ENCODE measurements at regions not wholly inside any gene's neighbourhood (a gene's known extent, or its start where the extent isn't known, plus 50 kb on each side); places are given as distances from the start of the nearest gene placed in this dataset.

DNA sequence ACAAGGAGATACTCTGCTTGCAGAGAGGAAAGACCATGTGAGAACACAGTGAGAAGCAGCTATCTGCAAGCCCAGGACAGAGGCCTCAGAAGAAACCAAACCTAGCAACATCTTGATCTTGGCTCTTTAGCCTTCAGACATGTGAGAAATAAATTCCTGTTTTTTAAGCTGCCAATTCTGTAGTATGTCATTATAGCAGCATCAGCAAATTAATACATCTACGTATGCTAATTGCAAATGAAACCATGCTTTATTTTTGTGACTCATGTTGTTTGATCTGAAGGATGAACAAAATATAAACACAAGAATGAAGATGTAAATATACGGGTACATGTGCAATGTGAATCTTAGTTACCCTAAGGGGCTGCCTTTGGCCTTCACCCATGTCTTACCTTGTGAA, 714.4 kb upstream of the ARPP21 start:
- DNase-seq = no peak

DNA sequence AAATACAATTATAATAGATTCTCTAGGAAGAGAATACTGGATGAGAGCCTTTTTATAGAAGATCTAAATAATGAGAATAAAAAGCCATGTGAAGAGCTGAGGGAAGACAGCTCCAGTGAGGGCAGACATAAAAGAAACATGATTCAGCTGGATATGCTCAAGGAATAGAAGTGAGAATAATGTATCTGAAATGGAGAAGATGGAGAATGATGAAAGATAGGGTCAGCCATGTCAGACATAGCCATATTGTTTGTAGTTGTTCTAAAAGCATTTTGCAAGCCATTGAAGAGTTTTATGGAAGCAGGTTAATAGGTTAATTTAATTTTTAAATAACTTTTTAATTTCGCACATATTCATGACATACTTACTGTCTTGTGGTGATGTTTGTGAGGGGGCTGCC, 713.5 kb upstream of the ARPP21 start:
- DNase-seq = no peak

DNA sequence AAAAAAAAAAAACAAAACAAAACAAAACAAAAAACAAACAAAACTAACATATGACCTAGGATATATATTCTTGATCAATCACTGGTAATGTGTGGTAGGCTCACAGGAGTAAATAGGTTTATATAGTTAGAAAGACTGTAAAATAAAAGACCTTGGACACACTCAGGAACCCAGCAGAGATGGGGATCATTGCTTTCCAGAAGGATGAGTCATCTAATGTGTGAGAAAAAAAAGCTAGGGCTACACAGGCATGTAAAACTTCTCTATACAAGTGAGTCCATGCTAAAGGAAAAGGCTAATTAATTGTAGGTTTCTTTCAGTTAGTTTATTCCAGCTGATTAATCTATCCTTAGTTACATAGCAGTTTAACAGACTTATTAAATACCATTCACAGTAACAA, 710.3 kb upstream of the ARPP21 start:
- no peak for DNase-seq

DNA sequence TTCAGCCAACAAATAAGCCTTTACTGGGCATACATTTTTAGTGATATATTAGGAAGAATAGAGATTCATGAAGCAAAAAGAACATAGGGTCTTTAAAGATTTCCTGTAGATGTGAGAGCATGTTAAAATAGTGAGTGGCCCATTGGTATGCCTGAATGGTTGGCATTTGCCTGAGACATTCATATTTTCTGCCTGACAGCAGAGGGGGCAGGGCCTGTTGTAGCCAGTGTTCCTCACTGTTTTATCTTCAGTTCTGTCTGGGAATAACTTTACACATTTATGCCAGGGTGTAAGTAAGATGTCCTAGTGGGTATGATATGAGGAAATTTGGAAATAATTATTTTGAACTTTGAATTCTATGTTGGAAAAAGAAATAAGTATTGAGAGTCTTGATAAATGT, 704.7 kb upstream of the ARPP21 start:
- DNase-seq = no peak

DNA sequence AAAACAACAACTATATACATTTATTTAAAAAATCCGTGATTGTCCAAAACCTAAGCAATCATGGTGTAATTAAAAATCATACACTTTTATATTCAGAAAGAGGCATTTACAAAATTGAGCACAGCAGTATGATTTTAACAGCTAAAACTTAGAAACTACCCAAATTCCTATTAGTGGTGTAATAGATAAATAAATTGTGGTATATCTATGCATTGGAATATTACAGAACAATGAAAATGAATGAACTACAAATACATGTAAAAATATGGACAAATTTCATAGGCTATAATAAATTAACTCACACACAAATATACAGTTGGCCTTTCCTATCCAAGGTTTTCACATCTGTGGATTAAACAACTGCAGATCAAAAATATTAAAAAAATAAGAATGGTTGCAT, 700.5 kb upstream of the ARPP21 start:
- DNase-seq = no peak

DNA sequence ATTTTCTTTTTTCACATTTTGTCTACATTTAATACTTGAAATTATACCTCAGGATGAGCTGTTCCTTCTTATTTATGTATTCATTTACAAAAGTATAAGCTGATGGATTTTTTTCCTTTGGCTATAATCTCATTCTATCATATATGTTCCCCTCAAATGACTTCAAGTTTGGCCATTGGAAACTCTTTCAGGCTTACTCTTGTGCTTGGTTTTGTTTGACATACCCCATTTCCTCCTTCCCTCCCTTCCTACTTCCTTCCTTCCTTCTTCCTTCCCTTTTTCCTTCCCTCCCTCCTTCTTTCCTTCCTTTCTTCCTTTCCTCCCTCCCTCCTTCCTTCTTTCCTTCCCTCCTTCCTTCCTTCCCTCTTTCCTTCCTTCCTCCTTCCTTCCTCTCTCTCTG, 697.1 kb upstream of the ARPP21 start:
- DNase-seq = no peak

DNA sequence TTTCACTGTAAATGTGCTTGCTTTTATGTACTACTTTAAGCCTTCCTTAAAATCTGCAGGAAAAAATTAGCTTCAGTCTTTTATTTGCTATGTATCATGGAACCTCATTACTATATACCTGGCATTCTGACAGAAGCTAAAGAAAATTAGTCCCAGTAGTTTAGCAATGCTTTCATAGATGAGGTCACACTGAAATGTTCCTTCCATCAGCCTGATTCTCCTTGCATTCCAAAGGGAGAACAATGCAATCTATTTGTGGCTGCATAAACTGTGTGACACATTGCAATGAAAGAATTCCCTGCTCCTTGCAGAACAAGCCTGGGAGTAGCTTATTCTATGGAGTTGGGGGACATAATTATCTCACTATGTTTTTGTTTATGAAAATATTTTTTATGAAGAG, 691.5 kb upstream of the ARPP21 start:
- no peak for DNase-seq

DNA sequence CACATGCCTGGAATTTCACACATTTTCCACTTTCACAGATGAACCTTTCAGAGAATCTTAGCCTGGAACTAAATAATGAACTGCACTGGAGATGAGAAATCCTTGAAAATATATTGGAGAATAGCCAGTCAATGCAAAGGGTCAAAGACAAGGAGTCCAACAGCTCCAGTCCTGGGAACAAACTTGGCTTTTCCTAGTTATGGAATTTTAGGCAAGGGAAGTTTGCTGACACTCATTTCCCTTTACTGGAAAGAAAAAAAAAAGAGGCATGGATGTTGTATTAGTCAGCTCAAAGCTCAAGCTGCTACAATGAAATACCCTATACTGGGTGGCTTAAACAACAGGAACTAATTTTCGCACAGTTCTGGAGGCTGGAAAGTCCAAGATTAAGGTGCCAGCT, 690.8 kb upstream of the ARPP21 start:
- DNase-seq = no peak

DNA sequence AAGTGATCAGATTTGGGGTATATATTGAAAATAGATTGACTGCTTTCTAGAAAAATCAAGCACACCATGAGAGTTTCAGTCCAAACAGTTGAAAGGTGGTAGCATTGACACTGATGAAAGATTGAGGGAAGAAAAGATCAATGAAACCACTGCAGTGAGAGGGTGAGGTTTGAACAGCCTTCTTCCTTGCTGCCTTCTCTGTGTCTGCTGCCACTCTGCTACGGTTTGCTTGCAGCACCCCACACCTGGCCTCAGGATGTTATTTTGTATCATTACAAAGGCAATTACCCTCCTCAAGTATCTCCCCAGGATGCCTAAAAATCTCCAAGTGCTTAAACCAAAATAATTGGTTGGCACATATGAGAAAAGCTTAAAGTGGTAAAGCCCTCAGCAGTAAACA, 683.6 kb upstream of the ARPP21 start:
- no peak for DNase-seq

DNA sequence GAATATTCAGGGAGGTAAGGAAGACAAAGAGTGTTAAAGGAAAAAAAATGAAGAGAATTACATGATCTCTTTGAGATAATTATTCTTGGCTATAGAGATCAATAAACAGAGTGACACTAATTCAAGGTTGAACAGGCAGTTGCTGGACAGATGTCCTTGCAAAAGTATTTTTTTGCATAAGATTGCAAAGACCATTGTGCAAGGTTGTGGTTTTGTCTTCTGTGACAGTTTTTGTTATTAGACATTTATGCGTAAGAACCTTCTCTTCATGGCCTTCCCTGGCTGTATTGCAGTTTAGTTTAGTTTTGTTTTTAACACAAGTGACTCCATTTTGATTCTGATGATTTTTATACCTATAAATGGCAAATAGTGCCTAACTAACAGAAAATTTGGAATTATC, 682.8 kb upstream of the ARPP21 start:
- no peak for DNase-seq

DNA sequence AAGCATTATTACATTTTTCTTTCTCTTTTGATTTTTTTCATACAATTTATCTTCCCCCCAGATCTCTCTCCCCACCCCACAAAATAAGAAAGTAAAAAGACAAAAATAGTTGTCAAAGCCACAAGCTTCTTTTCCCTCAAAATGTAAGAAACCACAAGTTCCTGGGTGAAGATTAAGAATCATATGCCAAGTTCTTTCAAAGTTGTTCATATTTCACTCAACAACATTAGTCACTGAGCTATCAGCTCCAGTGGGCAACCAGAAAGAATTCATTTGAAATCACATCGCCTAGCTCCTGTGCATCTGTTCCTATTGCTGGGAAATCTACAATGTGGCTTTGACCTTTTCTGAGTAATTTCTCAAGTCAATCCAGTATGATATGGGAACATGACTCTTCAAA, 681.6 kb upstream of the ARPP21 start:
- no peak for DNase-seq

DNA sequence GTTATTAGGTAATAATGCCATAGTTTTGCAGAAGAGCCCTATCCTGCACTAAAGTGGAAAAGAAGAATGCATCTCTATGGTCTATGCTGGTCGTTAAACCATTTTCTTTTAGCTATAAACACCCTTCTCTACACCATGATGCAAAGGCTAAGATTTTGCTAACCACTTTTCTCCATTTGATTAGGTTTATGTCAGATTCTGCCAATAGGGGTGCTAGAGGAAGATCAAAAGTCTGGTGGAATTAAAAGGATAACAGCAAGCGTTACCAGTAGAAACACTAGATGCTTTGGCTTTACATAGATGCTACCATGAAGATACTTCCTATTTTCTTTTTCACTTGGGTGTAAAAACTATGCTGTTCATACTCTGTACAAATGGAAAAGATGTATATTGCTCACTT, 669.8 kb upstream of the ARPP21 start:
- DNase-seq = no peak

DNA sequence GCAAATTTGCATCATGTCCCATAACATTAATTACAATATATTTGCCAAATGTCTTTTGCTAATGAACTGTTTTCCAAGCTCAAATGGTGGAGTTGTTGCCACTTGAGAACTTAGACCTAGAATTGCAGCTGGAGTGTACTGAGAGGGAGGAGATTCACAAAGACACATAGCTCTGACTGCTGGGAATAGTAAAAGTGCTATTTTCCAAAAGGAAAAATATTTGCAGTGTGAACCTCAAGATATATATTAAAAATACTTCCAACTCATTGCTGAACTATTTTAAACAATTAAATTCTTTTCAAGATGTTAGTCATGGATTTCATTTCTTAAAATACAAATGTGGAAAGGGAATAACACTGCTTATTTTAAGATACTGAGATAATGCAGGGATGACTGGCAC, 666.8 kb upstream of the ARPP21 start:
- DNase-seq = no peak

DNA sequence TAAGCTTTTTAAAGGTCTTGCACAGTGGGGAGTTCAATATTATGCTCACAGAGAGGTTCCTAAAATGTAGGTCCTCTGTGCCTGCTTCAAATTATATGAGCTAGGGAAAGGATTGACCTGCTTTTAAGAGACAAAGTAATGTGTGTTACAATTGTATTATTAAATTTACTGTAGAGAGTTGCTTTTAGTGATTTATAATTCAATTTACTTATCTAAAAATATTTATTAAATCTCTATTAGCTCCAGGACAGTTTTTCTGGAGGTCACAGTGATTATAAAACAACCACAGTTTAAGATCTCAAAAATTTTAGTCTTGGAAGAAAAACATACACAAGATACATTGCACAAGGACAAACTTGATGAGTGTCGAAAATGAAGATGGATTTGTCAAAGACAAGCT, 665.7 kb upstream of the ARPP21 start:
- DNase-seq = no peak

DNA sequence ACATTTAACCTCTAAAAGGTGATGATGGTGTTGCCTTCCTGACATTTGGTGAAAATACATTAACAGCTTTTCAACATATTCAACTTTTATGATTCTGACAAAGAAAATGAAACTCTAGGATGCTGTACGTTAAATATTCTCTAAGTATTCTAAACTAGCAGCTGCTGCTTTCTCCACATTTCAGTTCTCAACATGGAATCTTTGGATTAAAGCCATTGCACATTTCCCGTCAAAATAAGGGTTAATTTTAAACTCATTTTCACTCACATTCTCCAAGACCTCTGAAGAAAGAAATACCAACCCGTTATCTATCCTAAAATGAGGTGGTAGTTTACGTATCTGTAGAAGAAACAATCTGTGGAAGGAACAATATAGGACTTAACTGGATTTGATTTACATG, 655.7 kb upstream of the ARPP21 start:
- DNase-seq = no peak

DNA sequence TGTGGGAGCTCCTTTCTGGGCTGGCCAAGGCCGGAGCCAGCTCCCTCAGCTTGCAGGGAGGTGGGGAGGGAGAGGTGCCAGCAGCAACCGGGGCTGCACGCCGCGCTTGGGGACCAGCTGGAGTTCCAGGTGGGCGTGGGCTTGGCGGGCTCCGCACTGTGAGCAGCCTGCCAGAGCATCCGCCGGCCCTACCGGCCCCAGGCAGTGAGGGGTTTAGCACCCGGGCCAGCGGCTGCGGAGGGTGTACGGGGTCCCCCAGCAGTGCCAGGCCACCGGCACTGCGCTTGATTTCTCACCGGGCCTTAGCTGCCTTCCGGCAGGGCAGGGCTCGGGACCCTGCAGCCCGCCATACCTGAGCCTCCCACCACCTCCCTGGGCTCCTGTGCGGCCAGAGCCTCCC, 651.0 kb upstream of the ARPP21 start:
- no peak for DNase-seq

DNA sequence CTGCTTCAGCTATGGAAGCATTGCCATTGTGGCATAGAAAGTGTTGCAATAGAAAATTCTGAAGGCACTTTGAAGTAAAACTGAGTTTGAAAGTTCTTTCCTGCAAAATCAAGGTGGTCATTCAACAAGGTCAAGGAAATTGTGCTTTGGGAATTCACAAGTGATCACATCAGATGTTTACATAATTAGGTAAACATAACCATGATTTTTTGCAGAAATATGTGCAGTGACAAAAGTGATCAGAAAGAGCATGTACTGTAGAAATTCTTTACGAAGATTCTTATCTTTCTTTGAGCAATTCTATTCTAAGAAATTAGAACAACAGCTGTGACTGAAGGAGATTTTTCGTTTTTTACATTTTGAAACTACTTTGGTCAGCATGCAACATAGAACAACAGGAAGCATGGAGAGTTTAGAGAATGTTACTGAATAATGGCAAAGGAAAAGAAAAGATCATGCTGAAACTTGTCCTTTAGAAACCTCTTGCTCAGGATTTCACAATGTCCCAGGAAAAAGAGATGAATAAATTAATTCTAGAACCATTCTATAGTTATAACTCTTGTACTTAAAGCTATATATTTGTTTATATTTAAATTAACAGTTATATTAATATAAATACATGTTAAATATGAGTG, 643.4 kb upstream of the ARPP21 start:
- no peak for DNase-seq

DNA sequence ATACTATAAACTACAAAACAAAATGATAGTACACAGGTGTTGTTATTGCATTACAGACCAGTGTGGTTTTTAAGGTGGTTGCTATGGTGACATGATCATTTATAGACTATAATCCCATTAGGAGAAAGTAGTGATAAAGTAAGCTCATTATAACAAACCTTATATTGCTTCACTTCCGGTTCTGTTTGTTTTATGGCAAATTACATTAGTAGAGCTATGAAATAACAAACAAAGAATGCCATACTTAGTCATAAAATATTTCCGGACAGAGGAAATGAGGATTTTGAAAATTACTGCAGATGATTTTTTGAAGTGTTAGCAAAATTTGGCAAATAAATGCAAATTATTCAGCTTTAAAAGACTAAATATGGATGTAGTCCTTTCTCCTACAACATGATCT, 640.4 kb upstream of the ARPP21 start:
- DNase-seq = no peak

DNA sequence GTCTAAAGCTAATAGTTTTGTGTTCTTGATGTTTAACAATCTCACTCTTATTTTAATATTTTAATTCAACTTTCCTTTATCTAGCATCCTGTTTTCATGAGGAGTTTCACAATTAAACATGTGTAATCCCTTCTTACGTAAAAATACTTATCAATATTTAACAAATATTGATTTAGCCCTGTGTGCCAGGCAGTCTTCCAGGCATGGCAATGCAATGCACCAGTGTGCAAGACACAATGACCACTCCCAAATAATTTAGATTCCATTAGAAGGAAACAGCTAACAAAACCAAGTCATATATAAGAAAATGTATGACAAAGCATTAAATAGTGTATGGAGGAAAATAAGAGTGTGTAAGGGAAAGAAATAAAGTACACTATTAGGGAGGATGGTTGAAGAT, 627.1 kb upstream of the ARPP21 start:
- no peak for DNase-seq

DNA sequence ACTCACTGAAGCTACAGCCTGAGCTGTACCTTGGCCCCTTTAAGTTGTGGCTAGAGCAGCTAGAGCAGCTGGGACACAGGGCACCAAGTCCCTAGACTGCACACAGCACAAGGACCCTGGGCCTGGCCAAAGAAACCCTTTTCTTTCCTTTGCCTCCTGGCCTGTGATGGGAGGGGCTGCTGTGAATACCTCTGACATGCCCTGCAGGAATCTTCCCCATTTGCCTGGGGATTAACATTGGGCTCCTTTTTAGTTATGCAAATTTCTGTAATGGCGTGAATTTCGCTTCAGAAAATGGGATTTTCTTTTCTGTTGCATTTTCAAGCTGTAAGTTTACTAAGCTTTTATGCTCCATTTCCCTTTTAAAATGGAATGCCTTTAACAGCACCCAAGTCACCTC, 611.2 kb upstream of the ARPP21 start:
- no peak for DNase-seq

DNA sequence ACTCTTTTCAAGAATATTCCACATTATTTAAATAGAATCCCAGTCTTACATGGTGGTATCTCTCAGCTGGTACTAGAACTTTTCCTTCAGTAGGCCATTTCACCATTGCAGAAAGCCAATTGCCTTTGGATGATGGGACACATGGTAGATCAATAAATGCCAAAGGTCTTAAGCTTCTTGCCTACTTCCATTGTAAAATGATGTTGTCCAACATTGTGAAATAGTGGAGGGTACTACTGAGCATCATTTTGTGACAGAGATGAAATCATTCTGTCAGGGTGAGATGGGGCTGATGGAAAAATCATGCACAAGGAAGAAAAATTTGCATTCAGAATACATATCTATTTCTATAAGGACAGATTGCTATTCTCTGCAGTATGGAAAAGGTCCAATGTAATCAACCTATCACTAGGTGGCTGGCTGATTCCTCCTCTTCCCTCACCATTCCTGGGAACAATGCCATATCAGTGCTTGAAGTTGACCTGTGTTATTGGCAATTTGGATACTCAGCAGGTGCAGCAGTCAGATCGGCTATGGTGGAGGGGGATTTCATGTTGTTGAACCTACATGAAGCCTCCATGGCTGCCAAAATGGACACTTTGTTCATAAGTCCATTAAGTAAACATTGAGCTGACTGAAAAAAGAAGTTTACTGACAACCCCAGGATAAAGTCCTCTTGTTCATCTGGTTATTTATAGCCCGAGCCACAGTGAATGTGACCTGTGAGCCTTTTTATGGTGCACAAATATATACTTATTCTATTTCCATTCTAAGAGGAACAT, 596.9 kb upstream of the ARPP21 start:
- no peak for DNase-seq

DNA sequence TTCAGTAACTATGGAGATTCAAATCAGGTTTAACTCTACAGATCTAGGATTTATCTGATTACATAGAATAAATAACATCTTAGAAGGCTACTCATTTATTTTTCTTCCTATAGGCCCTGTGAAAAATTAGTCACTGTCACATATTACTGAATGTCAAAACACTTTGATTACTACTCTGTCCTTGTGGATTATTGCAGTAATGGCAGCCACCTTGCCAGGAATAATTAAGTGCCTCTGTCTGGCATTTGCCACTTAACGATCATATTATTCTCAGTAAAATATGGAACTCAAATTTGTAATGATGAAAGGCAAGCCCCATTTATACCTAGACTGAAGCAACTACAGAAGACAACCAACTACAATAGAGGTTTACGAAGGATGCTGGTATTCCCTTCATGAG, 596.3 kb upstream of the ARPP21 start:
- DNase-seq = no peak

DNA sequence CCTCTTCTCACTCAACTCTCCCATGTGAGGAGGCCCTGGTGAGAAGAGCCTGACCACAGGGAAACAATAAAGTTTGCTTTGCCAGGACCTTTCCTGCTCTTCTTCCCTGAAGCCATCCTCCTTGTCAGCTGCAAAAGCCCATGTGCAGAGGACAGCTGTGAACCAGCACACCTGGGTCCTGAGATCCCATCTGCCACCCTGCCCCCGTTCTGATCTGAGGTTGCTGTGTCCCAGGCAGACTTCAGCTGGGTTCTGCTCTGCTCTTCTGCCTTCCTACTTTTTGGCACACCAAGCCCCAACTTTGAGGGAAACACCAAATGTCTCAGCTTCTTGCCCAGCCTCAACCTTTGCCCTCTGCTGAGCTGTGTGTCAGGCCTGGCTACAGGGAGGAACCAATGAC, 595.1 kb upstream of the ARPP21 start:
- no peak for DNase-seq

DNA sequence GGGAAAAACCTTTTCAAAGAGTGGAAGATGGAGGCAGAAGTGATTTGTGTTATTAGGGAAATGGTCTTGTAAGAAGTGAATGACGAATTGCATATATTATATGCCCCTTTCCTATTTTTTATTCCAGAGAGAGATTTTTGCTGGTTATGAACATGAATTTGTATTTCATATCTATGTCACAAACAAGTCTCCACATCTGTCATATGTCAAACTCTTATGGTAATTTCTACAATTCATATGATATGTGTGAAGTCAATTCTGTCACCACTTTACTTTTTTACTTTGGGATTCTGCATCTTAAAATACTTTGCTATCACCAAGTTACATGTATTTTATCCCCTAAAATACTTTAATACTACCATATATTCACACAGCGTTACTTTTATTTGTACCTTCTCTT, 594.2 kb upstream of the ARPP21 start:
- no peak for DNase-seq

DNA sequence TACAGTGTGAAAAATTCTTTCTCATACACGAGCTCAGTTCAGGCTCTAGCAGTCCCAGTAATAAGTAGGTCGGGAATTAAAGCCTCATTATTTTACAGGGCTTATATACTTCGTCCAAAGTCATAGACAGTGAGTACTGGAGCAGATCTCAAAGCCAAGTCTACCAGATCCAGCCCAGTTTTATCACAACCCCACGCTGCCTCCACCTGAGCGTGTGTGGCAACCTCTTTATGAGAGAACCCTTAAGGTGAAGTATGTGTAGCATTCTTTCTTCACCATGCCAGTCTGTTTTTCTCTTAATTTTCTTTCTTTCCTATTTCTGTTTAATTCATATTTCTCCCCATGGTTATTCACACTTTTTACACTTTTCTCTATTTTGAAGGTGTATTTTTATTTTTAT, 574.6 kb upstream of the ARPP21 start:
- no peak for DNase-seq

Measured in NCI-H1436 treated with DMSO at 0.1 percent for 48 hours (cell line).